ENCODE measurements at regions not wholly inside any gene's neighbourhood (a gene's known extent, or its start where the extent isn't known, plus 50 kb on each side); places are given as distances from the start of the nearest gene placed in this dataset.

- DNase-seq = no peak
Measured at GRCh38 chr16:7765079-7765550, 432.5 kb downstream of the RBFOX1 start.

DNA sequence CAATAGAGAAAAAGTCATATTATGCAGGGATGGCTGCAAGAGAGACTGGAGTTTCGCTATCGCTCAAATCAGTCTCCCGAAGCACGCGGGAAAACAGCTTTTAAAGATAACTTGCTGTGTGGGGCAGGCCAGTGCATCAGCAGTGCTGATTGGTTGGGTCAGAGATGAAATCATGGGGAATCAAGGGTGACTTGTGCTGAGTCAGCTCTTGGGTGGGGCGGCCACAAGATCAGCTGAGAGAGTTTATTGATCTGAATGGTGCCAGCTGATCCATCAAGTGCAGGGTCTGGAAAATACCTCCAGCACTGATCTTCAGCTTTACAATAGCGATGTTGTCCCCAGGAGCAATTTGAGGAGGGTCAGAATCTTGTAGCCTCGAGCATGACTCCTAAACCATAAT is 430.5 kb downstream of the RBFOX1 start:
- DNase-seq = no peak
